HG02798 (cell line): ENCODE measurements at regions not wholly inside any gene's neighbourhood (a gene's known extent, or its start where the extent isn't known, plus 50 kb on each side); places are given as distances from the start of the nearest gene placed in this dataset.
"Not testable (repeated sequence)": the region's sequence is repeated elsewhere in the genome, so short reads cannot be mapped to it uniquely, and the experiment has no call there.

ENCODE experiments used
- ATAC-seq: cut with Tn5 transposase; IDR thresholded peaks from one replicate; pipeline ENCODE4 v1.9.1; 2021; ENCODE audit warnings: mild to moderate bottlenecking; ENCODE audit not compliant: unreplicated experiment, poor library complexity

GRCh38 chr1:60621368-60621851 is 461.0 kb upstream of the NFIA start:
- no peak for ATAC-seq

DNA sequence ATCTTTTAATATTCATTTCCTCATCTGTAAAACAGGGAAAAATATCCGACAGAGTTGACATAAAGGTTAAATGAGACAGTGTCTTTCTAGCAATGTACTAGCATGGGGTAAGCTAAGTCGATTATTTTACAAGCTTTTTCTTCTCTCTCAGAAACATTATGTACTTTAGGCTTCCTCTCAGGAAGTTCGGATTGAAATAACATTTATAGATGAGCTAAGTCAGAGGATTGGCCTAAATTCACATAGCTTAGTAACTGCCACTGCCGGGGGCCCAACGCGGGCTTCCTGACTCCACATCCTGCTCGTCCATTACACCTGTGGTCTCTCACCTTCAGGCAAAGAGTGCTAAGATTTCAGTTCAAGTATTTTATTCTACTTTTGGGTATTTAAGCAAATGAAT is 462.3 kb upstream of the NFIA start:
- ATAC-seq = no peak

- ATAC-seq = no peak
Measured at GRCh38 chr1:60619581-60619980, 462.8 kb upstream of the NFIA start.

DNA sequence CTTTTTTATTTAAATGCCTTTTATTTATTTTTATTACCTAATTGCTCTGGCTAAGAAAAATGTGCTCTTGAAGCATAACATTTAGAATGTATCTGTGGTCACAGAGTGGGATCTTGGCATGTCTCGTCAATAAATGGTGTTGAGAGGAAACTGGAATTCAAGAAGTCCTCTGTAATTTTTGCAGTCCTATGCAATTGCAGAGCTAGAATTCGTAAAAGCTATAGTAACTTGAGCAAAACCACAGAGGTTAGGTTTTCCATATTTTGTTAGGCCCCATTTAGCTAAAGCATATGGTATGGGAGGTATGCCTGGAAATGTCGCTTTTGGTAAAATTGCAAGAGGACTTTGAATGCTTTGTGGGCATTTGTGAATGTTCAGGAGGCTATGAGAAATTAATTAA is 466.7 kb upstream of the NFIA start:
- no peak for ATAC-seq

DNA sequence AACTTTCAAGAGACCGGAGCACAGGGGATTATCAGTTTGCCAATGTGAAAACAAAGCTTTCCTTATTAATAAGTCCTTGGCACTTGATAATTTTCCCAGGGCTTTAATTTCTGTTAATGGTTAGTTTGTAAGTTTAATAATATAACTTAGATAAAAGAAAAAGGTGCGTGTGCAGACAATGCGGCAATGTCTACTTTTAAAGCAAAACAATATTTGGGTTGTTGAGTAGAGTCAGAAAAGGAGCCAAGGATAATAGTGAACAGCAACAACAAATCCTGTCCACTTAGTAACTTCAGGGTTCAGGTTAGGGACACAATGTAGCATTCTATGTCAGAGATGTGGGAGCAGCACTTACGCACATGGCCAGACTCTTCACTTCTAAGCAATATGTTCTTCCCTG is 469.6 kb upstream of the NFIA start:
- no peak for ATAC-seq

DNA sequence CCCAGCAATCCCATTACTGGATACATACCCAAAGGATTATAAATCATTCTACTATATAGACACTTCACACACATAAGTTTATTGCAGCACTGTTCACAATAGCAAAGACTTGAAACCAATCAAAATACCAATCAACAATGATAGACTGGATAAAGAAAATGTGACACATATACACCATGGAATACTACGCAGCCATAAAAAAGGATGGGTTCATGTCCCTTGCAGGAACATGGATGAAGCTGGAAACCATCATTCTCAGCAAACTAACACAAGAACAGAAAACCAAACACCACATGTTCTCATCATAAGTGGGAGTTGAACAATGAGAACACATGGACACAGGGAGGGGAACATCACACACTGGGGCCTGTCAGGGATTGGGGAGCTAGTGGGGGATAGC is 475.4 kb upstream of the NFIA start:
- ATAC-seq = not testable (repeated sequence)

DNA sequence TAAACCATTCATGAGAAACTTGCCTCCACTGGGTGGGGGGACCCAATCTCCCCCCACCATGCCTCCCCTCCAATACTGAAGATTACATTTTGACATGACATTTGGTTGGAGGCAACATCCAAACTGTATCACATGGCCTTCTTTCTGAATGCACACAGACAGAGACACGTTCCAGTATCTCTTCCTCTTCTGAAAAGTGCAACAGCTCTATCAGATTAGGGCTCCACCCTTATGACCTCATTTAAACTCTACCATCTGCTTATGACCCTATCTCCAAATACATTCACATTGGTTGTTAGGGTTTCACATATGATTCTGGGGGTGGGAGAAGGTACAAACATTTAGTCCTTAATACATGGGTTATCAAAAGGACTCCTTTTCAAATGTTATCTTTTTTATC is 481.8 kb upstream of the NFIA start:
- ATAC-seq = no peak

- ATAC-seq = no peak
Measured at GRCh38 chr1:60599574-60599973, 482.8 kb upstream of the NFIA start.

DNA sequence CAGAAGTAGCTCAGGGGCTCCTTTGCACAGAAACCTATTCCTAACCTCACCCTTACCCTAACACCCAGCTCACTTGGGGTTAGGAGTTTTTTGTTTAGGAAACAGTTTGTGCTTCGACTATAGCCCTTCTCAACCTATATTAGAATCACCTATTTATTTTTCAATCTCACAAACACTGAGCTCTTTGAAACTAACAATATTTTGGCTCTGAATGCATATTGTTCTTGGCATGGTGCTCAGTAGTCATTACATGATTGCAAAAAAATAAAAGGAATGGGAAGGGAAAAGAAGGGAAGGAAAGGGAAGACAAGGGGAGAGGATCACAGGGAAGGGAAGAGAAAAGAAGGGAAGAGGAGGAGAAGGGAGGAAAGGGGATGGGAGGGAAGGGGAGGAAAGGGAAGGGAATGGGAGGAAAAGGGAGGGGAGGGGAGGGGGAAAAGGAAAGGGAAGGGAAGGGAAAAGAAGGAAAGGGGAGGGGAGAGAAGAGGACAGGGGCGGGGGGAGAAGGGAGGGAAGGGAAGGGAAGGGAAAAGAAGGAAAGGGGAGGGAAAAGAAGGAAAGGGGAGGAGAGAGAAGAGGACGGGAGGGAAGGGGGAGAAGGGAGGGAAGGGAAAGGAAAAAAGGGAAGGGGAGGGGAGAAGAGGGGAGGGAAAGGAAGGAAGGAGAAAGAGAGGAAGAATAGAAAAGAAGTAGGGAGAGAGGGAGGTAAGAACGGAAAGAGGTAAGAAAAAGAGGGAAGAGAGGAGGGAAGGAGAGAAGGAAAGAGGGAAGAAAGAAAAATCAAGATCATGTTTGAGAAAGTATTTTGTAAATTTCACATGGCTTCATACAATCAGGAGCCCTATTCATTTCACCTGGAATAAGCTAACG is 484.1 kb upstream of the NFIA start:
- no peak for ATAC-seq

- ATAC-seq = no peak
Measured at GRCh38 chr1:60596791-60597750, 485.3 kb upstream of the NFIA start.

DNA sequence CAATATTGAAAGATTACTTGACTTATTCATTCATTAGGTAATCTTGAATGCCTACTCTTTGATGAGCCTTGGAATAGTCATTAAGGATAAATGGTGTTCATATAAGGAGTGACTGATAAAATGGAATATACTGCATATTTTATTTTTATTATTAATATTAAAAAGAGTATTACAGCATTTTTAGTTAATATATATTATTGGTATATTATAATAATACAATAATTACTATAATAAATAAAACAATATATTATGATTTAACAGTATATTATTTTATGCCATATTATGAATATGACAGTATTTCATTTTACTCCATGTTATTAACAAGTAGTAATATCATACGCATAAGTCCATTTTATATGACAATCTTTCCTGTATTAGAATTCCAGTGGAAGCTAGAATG is 490.8 kb upstream of the NFIA start:
- ATAC-seq = no peak

- no peak for ATAC-seq
Measured at GRCh38 chr1:60589916-60590315, 492.4 kb upstream of the NFIA start.

- ATAC-seq = no peak
Measured at GRCh38 chr1:60589046-60589748, 493.2 kb upstream of the NFIA start.

DNA sequence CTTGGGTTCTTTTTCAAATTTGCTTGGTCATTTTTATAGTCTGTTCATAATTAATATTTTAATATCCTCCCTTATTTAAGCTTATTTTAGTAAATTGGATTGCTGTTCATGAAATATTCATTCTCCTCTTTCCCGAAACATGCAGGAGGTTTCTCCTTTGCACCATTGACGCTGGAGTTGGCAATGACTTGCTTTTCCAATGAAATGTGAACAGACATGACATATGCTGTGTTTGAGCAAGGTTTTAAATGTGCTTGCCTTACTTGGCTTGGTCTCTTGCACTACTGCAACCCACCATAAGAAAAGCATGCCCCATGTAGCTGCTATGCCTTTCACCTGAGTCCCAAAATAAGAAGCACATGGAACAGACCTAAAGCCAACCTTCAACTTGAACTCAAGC is 498.0 kb upstream of the NFIA start:
- no peak for ATAC-seq

- ATAC-seq = no peak
Measured at GRCh38 chr1:60583696-60584095, 498.7 kb upstream of the NFIA start.

- ATAC-seq = no peak
Measured at GRCh38 chr1:60581455-60582220, 500.7 kb upstream of the NFIA start.

DNA sequence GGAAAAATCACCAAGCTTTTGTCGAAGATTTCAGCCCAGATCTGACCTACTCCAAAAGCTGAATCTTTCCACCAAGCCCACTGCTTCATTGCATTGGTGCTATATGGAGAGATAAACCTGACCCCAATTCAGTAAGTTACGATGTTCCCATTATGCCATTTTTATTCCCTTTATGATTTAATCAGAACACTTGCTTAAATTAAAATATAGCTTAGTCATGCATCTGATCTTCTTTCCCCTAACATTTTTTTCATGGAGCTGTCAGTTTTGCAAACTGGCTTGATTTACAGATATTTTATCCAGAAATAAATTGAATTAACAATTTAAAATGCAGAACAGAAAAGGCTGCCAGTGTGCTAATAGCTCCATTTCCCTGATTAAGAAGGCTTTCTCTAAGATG is 503.5 kb upstream of the C1orf87 start:
- no peak for ATAC-seq

DNA sequence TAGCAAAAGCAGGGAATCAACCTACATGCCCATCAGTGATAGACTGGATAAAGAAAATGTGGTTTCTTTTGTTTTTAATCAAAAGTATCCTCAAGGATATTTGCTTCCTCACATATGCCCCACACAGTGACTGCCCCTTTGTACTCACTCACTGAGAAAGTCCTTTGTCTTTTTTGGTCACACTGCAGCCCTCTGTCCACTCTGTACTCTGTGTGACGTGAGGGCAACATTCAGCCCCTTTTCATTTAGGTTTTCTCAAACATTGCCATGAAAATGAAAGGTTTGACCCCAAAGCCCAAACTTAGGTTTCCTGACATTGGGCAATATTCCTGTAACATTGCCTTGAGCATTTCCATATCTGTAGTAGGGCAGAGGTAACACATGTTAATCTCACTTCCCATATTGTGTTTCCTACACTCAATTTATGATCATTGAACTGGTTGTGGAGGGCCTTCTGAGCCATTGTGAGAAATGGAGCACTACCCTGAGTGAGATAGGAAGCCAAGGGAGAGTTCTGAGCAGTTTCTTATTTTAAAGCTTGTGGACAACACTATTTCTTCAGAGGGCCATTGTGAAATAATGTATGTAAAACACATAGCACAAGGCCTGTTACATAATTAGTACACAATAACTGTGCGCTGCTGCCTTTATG is 501.9 kb upstream of the C1orf87 start:
- ATAC-seq = no peak

DNA sequence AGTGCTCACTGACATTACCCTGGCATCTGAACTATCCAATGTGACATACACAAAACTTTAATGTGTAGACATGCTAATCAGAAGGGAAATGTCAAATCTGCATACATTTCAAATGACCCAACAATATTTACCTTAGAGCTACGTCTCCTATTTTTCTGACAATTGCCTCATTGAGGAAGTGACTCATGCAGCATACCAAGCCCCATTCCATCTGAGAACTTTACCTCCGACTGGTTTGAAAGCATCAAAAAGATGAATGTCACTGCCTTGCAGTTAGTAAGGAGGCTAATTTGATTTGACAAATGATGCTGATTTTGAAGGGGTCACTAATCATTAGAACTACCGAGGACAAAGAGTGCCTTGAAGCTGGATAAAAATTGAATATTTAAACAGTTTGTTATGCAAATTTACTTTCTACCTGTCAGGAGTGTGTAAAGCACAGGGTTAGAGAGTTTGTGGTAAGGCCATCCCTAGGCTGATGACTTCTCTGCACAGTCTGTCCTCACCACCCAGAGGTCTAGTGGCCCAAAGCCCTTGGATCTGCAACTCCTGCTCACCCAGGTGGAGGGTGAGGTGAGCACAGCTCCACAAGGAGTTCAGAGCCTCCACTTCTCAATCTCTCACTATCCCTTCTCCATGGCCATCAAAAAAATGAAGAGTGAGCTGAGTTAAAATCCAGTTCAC is 500.3 kb upstream of the C1orf87 start:
- ATAC-seq = no peak
